H1 (cell line): ENCODE measurements at regions not wholly inside any gene's neighbourhood (a gene's known extent, or its start where the extent isn't known, plus 50 kb on each side); places are given as distances from the start of the nearest gene placed in this dataset.

ENCODE experiments used
- KDM5A ChIP-seq: fragments of 200-600 bp; IDR thresholded peaks from 2 replicates; pipeline ENCODE4 v1.7.1; 2012; ENCODE audit warnings: mild to moderate bottlenecking, low read length, inconsistent platforms, mixed read lengths
- TF ChIP-seq, protein P1 (sequence below): fragments of 300-600 bp; sonication (generic); IDR thresholded peaks from 2 replicates; pipeline ENCODE4 v1.7.1; 2012; ENCODE audit warnings: low read length, moderate library complexity, mild to moderate bottlenecking, inconsistent platforms; ENCODE audit not compliant: insufficient replicate concordance

DNA sequence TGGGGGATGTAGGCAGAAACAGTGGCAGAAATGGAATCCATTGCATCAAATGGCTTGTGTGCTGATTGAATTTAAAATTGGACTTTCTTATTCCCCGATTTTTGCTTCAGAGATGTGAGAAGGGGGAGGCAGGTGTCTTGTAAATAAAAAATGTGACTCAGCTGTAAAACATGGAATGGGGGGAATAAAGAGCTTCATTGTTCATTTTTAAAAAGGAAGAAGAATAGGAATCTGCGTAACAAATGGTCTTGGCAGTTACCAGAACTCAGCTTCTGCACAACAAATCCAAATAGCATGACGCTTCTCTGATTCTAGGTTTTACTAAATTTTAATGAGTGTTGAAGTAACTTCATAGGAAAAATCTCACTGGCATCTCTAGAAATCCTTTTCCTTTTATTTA is 323.9 kb upstream of the GBE1 start (continued):
- TF ChIP-seq, protein P1, sequence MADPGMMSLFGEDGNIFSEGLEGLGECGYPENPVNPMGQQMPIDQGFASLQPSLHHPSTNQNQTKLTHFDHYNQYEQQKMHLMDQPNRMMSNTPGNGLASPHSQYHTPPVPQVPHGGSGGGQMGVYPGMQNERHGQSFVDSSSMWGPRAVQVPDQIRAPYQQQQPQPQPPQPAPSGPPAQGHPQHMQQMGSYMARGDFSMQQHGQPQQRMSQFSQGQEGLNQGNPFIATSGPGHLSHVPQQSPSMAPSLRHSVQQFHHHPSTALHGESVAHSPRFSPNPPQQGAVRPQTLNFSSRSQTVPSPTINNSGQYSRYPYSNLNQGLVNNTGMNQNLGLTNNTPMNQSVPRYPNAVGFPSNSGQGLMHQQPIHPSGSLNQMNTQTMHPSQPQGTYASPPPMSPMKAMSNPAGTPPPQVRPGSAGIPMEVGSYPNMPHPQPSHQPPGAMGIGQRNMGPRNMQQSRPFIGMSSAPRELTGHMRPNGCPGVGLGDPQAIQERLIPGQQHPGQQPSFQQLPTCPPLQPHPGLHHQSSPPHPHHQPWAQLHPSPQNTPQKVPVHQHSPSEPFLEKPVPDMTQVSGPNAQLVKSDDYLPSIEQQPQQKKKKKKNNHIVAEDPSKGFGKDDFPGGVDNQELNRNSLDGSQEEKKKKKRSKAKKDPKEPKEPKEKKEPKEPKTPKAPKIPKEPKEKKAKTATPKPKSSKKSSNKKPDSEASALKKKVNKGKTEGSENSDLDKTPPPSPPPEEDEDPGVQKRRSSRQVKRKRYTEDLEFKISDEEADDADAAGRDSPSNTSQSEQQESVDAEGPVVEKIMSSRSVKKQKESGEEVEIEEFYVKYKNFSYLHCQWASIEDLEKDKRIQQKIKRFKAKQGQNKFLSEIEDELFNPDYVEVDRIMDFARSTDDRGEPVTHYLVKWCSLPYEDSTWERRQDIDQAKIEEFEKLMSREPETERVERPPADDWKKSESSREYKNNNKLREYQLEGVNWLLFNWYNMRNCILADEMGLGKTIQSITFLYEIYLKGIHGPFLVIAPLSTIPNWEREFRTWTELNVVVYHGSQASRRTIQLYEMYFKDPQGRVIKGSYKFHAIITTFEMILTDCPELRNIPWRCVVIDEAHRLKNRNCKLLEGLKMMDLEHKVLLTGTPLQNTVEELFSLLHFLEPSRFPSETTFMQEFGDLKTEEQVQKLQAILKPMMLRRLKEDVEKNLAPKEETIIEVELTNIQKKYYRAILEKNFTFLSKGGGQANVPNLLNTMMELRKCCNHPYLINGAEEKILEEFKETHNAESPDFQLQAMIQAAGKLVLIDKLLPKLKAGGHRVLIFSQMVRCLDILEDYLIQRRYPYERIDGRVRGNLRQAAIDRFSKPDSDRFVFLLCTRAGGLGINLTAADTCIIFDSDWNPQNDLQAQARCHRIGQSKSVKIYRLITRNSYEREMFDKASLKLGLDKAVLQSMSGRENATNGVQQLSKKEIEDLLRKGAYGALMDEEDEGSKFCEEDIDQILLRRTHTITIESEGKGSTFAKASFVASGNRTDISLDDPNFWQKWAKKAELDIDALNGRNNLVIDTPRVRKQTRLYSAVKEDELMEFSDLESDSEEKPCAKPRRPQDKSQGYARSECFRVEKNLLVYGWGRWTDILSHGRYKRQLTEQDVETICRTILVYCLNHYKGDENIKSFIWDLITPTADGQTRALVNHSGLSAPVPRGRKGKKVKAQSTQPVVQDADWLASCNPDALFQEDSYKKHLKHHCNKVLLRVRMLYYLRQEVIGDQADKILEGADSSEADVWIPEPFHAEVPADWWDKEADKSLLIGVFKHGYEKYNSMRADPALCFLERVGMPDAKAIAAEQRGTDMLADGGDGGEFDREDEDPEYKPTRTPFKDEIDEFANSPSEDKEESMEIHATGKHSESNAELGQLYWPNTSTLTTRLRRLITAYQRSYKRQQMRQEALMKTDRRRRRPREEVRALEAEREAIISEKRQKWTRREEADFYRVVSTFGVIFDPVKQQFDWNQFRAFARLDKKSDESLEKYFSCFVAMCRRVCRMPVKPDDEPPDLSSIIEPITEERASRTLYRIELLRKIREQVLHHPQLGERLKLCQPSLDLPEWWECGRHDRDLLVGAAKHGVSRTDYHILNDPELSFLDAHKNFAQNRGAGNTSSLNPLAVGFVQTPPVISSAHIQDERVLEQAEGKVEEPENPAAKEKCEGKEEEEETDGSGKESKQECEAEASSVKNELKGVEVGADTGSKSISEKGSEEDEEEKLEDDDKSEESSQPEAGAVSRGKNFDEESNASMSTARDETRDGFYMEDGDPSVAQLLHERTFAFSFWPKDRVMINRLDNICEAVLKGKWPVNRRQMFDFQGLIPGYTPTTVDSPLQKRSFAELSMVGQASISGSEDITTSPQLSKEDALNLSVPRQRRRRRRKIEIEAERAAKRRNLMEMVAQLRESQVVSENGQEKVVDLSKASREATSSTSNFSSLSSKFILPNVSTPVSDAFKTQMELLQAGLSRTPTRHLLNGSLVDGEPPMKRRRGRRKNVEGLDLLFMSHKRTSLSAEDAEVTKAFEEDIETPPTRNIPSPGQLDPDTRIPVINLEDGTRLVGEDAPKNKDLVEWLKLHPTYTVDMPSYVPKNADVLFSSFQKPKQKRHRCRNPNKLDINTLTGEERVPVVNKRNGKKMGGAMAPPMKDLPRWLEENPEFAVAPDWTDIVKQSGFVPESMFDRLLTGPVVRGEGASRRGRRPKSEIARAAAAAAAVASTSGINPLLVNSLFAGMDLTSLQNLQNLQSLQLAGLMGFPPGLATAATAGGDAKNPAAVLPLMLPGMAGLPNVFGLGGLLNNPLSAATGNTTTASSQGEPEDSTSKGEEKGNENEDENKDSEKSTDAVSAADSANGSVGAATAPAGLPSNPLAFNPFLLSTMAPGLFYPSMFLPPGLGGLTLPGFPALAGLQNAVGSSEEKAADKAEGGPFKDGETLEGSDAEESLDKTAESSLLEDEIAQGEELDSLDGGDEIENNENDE, result no peak
- no peak for TF ChIP-seq KDM5A
